NB4 (cell line): ENCODE measurements at regions not wholly inside any gene's neighbourhood (a gene's known extent, or its start where the extent isn't known, plus 50 kb on each side); places are given as distances from the start of the nearest gene placed in this dataset.

ENCODE experiments used
- MYC ChIP-seq: IDR thresholded peaks from 2 replicates; pipeline ENCODE4 v1.6.1; 2011; ENCODE audit warnings: low read depth, low read length
- POLR2A ChIP-seq: IDR thresholded peaks from 2 replicates; pipeline ENCODE4 v1.6.1; 2011; ENCODE audit warnings: mild to moderate bottlenecking; ENCODE audit not compliant: insufficient read length; ENCODE audit errors: extremely low read depth
- TF ChIP-seq, protein P1 (sequence below): IDR thresholded peaks from one replicate; pipeline ENCODE4 v1.5.1; 2012; ENCODE audit warnings: low read depth, low read length
- TF ChIP-seq, protein P2 (sequence below): IDR thresholded peaks from 2 replicates; pipeline ENCODE4 v1.6.1; 2011; ENCODE audit warnings: low read depth, low read length

GRCh38 chr3:144585953-144586352 lies 614.3 kb downstream of the DIPK2A start:
- TF ChIP-seq, protein P1, sequence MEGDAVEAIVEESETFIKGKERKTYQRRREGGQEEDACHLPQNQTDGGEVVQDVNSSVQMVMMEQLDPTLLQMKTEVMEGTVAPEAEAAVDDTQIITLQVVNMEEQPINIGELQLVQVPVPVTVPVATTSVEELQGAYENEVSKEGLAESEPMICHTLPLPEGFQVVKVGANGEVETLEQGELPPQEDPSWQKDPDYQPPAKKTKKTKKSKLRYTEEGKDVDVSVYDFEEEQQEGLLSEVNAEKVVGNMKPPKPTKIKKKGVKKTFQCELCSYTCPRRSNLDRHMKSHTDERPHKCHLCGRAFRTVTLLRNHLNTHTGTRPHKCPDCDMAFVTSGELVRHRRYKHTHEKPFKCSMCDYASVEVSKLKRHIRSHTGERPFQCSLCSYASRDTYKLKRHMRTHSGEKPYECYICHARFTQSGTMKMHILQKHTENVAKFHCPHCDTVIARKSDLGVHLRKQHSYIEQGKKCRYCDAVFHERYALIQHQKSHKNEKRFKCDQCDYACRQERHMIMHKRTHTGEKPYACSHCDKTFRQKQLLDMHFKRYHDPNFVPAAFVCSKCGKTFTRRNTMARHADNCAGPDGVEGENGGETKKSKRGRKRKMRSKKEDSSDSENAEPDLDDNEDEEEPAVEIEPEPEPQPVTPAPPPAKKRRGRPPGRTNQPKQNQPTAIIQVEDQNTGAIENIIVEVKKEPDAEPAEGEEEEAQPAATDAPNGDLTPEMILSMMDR: no peak
- TF ChIP-seq POLR2A: no peak
- TF ChIP-seq MYC: no peak
- TF ChIP-seq, protein P2, sequence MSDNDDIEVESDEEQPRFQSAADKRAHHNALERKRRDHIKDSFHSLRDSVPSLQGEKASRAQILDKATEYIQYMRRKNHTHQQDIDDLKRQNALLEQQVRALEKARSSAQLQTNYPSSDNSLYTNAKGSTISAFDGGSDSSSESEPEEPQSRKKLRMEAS: no peak
